ENCODE measurements at regions not wholly inside any gene's neighbourhood (a gene's known extent, or its start where the extent isn't known, plus 50 kb on each side); places are given as distances from the start of the nearest gene placed in this dataset.

DNA sequence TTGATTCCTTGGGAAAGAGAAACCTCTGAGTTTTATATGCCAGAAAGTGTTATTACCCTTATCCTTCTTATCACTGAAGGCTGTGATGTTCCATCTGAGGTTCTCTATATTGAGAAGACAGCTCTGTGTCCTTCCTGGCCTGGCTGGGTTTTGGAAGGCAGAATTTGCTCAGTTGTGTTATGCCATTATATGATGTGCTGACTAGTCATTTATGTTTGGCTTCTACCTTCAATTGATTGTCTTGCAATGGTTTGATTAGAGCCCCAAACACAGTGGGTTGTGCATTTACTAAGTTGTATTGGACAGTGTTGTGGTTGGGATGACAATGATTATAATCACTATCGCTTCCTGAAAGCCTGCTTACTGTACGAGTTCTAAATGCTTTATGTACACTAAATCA is 265.7 kb downstream of the SNAPC1 start:
- no peak for DNase-seq

DNA sequence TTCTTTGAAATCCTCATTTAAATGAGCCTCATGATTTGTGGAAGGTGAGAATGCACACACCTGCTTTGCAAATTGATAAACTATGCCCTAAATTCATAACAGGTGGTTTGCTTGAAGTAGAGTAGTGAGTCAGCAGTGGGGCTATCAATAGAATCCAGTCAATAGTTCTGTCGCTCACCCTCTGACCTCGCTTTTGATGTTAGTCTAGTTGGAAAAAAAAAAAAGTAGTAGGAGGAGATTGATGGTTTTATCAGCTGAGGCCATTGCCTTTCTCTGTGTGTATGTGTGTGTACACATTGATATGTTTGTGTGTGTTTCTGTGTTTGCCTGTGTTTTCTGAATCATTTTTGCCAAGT is 267.3 kb downstream of the SNAPC1 start:
- no peak for DNase-seq

DNA sequence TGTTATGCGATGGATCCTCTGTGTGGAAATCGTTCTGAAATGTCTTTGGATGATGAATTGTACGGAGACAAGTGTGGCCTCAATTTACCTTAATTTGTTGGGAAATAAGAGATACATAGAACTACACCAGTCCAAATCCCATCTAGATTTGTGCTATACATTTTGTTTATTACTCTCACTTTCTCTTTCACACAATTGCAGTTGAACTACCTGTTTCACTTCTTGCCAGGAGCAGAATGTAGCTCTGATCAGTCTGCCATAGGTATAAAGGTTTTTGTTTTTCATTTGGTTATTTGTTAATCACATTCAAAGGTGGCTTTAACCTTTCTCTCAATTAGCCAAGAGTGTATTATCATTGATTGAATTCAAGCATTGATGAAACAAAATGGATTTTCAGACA is 268.2 kb downstream of the SNAPC1 start:
- no peak for DNase-seq

DNA sequence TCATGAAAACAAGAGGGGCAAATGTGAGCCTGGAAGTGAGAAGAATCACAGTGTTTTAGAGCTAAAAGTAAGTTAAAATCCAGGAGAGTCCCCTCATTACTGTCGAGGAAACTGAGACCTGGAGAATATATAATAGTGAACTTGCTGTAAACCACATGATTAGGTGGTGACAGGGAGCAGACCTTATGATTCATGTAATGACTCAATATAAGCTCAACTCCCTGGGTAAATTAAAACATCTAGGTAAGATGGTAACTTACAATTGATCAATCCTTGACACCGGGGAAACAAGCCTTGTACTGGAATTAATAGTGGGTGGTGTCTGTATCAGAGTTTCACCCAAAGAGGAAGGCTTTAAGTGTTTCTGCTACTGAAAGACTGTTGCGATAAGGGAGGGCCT is 269.3 kb downstream of the SNAPC1 start:
- DNase-seq = no peak

DNA sequence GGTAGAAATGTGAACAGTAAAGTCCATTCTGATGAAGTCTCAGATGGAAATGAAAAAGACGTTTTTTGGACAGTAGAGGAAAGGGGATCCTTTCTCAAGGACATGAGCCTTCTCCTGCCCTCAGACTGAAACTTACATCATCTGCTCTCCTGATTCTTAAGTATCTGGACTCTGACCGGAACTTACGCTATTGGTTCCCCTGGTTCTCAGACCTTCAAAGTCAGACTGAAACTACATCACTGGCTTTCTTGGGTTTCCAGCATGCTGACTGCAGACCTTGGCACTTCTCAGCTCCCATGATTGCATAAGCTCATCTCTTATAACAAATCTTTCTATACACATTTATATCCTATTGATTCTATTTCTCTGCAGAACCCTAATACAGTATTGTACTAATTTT is 291.0 kb downstream of the SNAPC1 start:
- DNase-seq = no peak

DNA sequence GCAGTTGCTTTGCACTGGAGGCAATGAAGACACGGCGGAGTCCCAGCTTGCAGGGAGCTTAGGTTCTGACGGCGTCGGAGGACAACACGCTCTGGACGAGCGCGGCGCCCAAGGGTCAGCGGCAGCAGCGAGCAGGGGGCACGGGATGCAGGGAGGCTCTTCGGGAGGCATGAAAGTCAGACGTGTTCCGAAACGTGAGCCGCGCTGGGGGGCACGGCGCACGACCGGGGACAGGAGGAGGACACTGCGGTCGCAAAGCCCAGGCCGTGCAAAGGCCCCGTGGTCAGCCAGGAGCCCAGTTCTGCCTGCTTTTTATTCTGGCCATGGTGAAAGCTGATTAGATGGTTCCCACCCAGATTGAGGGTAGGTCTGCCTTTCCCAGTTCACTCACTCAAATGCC is 294.6 kb downstream of the SNAPC1 start:
- no peak for DNase-seq

DNA sequence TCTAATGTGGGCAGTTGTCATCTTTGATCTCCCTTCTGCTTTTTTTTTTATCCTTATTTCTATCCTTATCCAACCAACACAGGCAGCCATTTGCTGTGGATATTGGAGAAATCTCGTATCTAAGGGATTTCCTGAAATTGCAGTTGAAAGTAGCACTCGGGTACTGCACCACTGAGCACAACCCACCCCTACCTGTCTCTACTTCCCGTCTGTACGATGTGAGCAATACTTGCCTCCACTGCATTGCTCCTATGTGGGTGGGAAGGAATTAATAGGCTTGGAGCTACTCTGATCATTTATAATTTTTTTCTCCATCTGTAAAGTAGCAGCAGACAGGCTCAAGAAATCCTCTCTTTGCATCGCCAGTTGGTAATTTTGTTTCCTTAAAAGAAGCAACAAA is 300.4 kb downstream of the SNAPC1 start:
- no peak for DNase-seq

DNA sequence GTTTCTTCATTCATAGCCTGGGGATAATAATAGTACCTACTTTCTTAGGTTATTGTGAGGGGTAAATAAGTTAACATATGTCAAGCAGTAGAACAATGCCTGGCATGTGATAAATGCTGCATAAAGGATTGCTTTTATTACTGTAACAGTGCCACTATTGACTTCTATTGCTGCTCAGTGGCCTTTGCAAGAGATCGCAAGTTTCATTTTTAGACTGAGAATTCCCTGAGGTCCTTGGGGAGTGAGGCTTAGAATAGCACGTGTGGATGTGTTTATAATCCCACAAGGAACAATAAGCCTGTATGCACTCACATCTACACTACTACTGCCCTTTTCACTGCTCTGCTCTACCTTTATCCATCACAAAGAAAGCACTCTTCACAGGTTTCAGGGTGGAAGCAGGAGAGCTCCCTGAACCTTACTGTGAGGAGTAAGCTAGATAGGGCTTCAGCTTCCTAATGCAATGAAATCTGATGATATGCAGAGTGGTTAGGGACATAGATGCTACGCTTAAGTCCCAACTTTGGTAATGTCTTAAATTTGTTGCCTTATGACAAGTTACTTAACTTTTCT is 302.6 kb downstream of the SNAPC1 start:
- DNase-seq = no peak

DNA sequence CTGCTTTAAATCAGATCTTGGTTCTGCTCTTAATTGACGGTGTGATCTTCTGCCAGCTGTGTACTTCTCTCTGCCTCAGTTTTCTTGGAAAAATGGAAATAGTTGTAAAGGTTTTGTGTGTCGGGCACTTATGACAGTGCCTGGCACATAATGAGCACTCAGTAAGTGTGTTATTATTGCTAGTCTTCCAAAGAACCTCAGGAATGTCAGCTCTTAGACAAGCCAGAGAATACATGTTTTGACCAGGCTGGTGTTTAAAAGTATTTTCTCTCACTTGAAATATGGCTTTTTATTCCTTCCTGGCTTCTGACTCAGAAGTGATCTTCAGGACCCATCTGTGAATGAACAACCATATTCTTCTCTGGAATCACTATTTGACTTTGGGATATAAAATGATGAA is 304.1 kb downstream of the SNAPC1 start:
- DNase-seq = no peak

DNA sequence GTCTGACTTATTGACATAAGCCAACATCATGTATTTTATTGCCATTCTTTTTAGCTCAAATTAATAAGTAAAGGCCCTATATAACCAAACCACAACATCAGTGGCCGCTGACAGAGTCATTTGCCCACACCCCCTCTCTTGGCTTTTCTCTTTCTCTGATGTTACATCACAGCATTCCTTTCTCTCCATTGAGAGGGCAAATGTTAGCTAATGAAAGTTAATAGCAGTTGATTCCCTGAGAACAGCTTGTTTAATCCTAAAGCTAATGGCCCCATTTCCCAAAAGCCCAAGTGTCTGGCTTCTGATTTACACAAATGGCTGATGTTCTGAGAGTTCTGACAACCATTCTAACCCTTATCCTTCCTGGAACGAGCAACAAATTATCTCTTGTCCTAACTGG is 308.8 kb downstream of the SNAPC1 start:
- DNase-seq = no peak

DNA sequence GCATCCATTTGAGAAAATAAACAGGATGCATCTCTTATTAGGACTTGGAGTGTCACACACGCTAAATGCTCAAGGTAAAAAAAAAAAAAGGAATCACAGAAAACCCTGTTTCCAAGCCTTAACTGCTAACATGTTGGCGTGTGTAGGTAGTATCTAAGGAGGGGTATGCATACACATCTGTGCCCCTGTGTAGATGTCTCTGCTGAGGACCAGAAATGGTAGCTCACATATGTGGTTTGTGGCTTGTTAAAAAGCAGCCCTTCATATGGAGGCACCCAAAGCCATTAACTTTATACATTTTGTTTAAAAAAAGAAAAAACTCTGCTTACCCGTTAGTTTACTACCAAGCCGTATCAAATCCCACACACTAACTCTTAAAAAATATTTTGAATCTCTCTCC is 314.1 kb downstream of the SNAPC1 start:
- DNase-seq = no peak

DNA sequence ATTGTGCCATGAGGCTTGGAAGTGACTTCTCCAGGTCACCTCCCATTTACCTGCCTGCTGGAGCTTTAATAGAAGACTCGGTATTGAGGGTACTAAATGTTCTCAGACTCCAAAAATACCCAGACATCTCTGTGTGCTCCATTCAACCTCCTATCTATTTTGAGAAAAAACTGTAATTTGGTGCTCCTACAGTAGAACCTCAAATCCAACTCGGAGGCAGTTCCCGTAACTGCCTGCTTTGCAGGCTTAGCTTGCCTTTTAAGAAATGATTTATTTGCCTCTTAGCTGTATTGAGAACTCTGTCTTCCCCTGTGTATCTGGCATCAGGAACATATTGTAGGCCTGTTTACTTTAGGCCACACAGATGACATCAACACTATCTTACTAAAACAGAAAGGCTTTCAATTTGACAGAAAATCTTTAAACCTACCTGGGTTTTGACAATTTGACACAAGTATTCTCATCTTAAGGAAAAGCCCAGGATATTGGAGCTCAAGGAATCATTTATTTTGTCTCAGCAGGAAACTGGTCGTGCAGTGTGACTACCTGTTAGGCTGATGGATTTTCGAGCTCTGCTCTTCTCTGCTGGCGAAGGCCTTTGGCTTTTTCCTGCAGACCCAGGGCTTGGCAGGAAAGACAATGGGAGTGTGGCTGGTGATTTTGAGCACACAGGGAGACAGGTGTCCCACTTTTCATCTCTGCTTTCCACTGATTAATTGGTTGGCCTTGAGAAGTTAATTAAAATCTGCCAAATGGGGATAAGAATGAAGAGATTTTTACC is 314.8 kb downstream of the SNAPC1 start:
- no peak for DNase-seq

DNA sequence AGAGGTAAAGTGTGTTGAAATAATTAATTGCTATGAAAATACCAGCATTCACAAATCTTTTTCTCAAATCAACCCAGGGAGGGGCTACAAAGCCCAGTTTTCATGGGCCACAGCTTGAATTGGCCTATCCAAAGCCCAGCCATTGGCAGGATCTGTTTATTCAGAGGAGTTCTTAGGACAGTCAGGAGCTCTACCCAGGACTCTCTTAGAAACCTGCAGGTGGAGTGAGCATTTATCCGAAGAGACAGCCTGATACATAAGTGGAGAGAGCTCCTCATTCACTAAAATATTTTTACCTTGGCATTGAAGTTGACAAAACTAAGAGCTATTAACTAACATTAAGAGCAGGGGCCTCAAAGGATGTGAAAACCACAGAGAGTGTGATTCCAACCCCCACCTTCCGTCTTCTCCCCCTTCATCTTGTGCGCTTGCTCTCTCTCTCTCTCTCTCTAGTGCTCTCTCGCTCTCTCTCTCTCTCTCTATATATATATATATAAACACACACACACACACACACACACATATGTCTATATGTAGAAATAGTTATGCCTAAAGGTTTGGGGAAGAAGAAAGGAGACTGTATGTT is 315.5 kb downstream of the SNAPC1 start:
- no peak for DNase-seq

DNA sequence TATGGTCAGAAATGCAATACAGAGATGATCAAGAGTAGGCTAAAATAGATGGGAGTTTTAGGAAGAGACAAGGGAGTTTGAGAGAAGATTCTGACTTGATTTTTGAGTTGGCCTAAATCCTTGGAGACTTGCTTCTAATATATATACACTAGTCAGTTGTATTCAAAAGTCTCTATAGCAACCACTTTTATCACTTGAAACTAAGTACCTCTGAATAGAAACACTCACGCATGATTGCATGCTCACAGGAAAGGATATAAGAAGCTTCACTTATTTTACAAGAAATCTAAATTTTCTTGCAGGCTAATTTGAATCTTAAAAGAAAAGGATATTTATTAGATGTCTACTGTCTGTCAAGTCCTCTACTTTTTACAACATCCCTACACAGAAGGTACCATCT is 316.8 kb downstream of the SNAPC1 start:
- no peak for DNase-seq

DNA sequence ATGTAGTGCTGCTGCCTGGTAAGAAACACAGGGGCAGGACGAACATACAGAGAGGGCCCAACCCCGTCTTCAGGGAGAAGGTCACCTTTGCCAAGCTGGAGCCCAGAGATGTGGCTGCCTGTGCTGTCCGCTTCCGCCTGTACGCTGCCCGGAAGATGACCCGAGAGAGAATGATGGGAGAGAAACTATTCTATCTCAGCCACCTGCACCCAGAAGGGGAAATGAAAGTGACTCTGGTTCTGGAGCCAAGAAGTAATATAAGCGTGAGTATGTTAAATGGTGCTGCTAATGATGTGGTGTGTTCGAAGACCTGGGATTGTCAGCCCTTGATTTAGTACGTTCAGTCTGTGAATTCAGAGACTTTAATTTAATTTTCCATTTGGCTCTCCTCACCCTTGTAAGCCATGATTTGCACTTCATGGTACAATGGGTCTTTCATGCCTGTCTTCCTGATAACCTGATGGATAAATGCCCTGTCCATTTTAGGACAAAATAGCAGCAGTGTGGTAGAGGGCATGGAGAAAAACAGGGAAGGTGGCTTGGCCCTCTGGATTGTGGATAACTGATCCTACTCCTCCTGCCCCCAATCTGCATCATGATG is 318.9 kb downstream of the SNAPC1 start:
- DNase-seq = no peak

DNA sequence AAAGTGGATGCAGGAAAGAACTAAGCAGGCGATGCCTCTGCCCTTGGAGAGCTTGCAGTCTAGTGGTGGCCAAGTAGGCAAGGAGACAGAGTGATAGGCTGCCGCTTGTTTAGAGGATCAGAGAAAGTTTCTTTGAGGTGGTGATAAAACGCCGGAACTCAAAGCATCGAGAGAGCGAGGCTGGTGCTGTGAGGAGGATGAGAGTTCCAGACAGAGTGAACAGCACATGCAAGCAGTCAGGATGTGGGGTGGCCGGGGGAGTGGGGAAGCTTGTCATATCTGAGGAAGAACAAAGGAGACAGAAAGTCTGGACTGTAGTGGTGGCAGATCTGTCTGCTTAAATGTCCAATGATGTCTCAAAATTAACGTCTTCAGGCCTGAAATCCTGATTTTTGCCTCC is 319.7 kb downstream of the SNAPC1 start:
- no peak for DNase-seq

DNA sequence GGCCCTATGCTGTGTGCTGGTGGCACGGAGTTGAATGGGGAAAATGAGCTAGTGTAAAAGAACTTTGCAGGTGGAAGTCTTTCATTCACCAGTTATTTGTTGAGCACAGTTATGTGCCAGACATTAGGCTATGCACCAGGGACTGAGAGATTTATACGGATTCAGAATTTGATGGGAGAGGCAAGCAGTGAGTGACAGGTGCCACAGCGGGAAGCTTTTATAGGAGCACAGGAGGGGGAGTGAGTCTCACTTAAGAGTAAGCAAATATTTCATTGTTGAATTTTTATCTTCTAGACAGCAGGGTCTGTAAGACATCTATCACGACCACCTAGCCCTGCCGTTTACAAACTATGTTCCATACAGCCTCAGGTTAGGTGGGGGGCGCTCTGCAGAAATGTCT is 320.6 kb downstream of the SNAPC1 start:
- no peak for DNase-seq

DNA sequence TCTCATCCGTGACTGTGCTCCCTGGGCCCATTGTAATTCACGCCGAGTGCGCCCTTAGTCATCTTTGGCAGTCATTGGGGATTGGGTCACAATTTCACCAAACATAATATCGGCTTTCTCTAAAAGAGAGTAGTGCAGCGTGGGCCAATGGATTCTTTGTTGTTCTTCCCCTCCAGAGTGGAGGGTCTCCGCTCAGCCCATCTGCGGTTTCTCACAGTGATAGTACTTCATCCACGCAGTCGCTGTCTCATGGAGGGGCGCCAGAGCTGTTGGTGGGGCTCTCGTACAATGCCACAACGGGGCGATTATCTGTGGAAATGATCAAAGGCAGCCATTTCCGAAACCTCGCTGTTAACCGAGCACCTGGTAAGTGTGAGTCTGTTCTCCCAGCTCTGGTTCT is 321.8 kb downstream of the SNAPC1 start:
- no peak for DNase-seq

DNA sequence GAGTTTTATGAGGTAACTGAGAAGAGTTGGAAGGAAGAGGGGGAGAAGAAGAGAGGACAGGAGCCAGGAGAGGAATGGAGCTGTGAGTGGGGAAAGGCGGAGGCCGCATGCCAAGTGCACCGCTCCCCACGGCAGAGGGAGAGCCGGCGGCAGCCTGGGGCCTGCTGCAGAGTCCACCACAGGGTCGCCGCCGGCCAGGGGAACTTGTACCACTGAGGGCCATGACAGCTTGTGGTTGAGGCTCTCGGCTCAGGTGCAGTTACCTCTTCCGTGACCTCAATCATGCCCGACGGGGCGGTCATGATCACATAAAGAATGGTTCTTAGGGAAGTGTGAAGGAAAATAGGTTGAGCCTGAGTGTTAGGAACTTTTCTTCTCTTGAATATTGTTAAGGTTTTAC is 325.0 kb downstream of the SNAPC1 start:
- no peak for DNase-seq

DNA sequence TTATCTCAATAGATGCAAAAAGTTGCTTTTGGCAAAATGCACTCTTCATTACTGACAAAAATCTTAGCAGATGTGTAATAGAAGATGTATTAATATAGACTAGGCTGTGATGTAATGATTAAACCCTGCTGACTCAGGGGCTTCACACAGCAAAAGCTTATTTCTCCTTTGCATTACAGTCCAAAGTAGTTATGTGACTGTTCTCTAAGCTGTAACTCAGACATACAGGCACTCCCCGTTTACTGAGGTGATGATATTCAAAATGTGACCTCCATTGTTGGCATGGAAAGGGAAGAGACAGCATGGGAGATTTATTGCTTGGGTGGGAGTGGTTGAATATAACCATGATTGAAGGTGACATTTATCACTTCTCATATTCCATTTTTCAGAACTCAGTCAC is 331.5 kb downstream of the SNAPC1 start:
- no peak for DNase-seq

DNA sequence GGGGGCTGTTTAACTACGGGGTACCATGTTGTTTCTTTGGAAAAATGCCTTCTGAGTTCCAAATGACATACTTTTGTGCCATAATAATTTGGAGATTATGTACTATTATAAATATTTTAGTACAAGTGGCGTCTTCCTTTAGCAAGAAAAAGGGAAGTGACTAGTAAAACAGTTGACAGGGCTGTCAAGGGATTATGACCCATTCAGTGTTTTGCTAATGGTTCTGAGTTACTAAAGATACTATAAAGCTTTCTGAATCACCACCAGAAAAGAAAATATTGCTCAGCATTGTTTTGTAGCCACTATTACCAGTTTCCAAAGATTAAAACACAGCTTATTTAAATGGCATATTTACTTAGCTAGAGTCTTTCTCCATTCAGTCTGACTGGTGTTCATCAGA is 334.9 kb downstream of the SNAPC1 start:
- no peak for DNase-seq

DNA sequence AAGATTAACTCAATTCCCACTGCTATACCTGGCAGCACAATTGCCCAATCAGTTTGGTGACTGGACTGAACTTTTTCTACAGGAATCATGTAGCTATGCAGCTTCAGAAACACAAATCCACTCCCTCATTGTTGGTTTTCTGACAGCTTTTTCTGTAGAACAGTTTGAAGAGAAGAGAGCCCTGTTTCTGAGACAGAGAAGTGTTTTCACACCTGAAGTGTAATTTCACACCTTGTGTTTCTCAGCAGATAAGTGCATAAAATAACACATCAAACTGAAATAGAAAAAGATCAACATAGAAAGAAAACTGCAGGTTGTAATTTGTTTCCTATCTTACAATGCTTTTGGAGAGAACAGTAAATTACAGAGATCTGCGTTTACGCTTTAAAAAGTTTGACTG is 335.6 kb downstream of the SNAPC1 start:
- no peak for DNase-seq

DNA sequence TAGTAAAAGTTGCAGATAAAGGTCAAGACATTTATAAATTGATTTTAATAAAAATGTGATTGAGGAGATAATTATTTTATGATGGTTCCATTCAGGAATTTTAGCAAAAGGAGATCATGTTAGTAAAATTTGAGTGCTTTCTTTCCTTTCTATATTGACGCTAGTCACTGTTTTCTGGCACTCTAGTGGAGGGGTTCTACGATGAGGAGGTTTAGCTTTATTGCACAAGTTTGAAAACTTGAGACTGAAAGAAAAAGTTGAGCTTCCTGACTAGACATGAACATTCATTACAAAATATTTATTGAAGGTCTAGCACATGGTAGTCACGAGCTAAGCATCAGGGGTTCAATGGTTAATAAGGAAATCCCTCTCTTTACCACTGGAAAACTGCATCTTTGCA is 336.1 kb downstream of the SNAPC1 start:
- DNase-seq = no peak

DNA sequence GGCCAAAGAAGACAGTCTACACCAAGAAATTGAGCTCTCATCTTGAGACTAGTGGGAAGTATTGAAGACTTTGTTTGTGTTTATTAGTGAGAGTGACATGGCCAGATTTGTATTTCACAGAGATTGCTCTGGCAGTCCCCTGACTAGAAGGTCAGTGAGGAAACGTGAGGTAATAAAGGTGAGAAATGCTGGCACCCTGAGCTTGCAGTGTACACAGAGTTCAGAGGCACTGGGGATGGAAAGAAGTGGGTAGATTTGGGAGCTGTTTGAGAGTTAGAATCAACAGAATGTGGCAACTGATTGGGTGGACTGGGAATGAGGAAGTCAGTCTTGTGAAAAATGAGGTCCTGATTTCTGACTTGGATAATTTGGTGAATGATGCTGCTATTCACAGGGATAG is 336.9 kb downstream of the SNAPC1 start:
- no peak for DNase-seq

DNA sequence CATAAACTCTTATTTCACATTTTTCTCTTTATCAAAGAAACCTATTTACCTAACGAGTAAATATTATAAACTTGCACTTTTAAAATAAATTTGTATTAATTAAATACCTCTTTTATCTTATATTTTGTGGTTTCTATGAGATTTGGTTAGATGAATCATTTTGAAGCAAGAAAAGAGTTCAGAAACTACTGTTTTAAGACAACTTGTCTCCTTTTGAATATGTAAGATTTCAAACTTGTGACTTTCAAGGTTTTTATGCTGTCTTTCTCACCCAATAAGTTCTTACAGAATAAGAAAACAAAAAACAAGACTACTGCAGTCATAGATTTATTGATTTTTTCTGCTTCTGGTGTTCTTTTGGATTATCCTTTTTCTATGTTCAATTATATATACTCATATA is 339.0 kb downstream of the SNAPC1 start:
- no peak for DNase-seq
